A673 (cell line): ENCODE measurements at regions not wholly inside any gene's neighbourhood (a gene's known extent, or its start where the extent isn't known, plus 50 kb on each side); places are given as distances from the start of the nearest gene placed in this dataset.

Experiments used
- CTCF ChIP-seq: fragments of 300-800, 200-600 bp; sonication (generic); conservative IDR thresholded peaks from 2 replicates; pipeline ENCODE4 v1.5.1; 2017; ENCODE audit warnings: low read depth, mild to moderate bottlenecking, antibody characterized with exemption, low read length, moderate library complexity, mixed read lengths
- EZH2 ChIP-seq: fragments of 200-600 bp; sonication (generic); IDR thresholded peaks from 2 replicates; pipeline ENCODE4 v1.6.1; 2017; ENCODE audit warnings: borderline replicate concordance, low read depth, mild to moderate bottlenecking, mixed read lengths, antibody characterized with exemption, low read length; ENCODE audit not compliant: poor library complexity, severe bottlenecking

DNA sequence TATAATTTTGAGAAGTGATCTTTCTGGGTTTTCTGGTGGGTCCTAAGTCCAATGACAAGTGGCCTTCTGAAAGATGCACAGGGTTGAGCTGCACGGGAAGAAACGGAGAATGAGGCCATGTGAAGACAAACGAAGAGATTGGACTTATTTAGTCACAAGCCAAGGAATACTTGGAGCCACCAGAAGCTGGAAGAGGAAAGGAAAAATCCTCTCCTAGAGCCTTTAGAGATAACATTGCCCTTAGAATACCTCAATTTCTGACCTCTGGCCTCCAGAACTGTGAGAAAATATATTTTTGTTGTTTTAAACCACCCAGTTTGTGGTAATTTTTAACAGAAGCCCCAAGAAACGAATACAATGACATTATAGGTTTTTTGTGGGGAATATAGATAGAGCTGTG, 360.5 kb upstream of the TARS1 start:
- no peak for TF ChIP-seq CTCF
- TF ChIP-seq EZH2: no peak
